IMR-90 (cell line): ENCODE measurements at regions not wholly inside any gene's neighbourhood (a gene's known extent, or its start where the extent isn't known, plus 50 kb on each side); places are given as distances from the start of the nearest gene placed in this dataset.

ENCODE experiments used
- BHLHE40 ChIP-seq: fragments of 150-350 bp; IDR thresholded peaks from 2 replicates; pipeline ENCODE4 v1.6.1; 2016; ENCODE audit warnings: mild to moderate bottlenecking, low read depth, low read length
- CEBPB ChIP-seq: IDR thresholded peaks from 2 replicates; pipeline ENCODE4 v1.6.1; 2012; ENCODE audit warnings: low read depth, low read length, improper control_type of control experiment
- ELK1 ChIP-seq: fragments of 150-350 bp; IDR thresholded peaks from 2 replicates; pipeline ENCODE4 v1.6.1; 2016; ENCODE audit warnings: low read depth, mild to moderate bottlenecking, low read length, moderate library complexity, borderline replicate concordance
- MAFK ChIP-seq: IDR thresholded peaks from 2 replicates; pipeline ENCODE4 v1.6.1; 2012; ENCODE audit warnings: low read depth, low read length, improper control_type of control experiment
- MAZ ChIP-seq: IDR thresholded peaks from 2 replicates; pipeline ENCODE4 v1.6.1; 2012; ENCODE audit warnings: low read depth, mild to moderate bottlenecking, low read length, improper control_type of control experiment, moderate library complexity, borderline replicate concordance
- MXI1 ChIP-seq: IDR thresholded peaks from 2 replicates; pipeline ENCODE4 v1.6.1; 2012; ENCODE audit warnings: low read depth, mild to moderate bottlenecking, low read length, moderate library complexity, borderline replicate concordance
- NFE2L2 ChIP-seq: fragments of 150-350 bp; IDR thresholded peaks from 2 replicates; pipeline ENCODE4 v1.6.1; 2016; ENCODE audit warnings: low read depth, mild to moderate bottlenecking, low read length
- POLR2A ChIP-seq: IDR thresholded peaks from 2 replicates; pipeline ENCODE4 v1.6.1; 2012; ENCODE audit warnings: mild to moderate bottlenecking, low read depth, low read length
- RAD21 ChIP-seq: IDR thresholded peaks from 2 replicates; pipeline ENCODE4 v1.6.1; 2012; ENCODE audit warnings: low read length, improper control_type of control experiment
- RFX5 ChIP-seq: IDR thresholded peaks from 2 replicates; pipeline ENCODE4 v1.8.0; 2012; ENCODE audit warnings: low read depth, mild to moderate bottlenecking, low read length, moderate library complexity
- SMC3 ChIP-seq: fragments of 150-350 bp; IDR thresholded peaks from 2 replicates; pipeline ENCODE4 v1.6.1; 2016; ENCODE audit warnings: low read depth, mild to moderate bottlenecking, antibody characterized with exemption, low read length, moderate library complexity
- USF2 ChIP-seq: fragments of 150-350 bp; IDR thresholded peaks from 2 replicates; pipeline ENCODE4 v1.6.1; 2017; ENCODE audit warnings: mild to moderate bottlenecking, antibody characterized with exemption, low read length, low read depth
- TF ChIP-seq, protein P1 (sequence below): conservative IDR thresholded peaks from 2 replicates; pipeline ENCODE4 v1.5.1; 2012; ENCODE audit warnings: mild to moderate bottlenecking, low read depth, low read length, improper control_type of control experiment

GRCh38 chr1:5125208-5125607 lies 470.8 kb downstream of the AJAP1 start:
- TF ChIP-seq, protein P1, sequence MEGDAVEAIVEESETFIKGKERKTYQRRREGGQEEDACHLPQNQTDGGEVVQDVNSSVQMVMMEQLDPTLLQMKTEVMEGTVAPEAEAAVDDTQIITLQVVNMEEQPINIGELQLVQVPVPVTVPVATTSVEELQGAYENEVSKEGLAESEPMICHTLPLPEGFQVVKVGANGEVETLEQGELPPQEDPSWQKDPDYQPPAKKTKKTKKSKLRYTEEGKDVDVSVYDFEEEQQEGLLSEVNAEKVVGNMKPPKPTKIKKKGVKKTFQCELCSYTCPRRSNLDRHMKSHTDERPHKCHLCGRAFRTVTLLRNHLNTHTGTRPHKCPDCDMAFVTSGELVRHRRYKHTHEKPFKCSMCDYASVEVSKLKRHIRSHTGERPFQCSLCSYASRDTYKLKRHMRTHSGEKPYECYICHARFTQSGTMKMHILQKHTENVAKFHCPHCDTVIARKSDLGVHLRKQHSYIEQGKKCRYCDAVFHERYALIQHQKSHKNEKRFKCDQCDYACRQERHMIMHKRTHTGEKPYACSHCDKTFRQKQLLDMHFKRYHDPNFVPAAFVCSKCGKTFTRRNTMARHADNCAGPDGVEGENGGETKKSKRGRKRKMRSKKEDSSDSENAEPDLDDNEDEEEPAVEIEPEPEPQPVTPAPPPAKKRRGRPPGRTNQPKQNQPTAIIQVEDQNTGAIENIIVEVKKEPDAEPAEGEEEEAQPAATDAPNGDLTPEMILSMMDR: no peak
- TF ChIP-seq RFX5: no peak
- TF ChIP-seq RAD21: no peak
- TF ChIP-seq MAFK: no peak
- TF ChIP-seq POLR2A: no peak
- TF ChIP-seq ELK1: no peak
- no peak for TF ChIP-seq USF2
- TF ChIP-seq MAZ: no peak
- no peak for TF ChIP-seq SMC3
- no peak for TF ChIP-seq MXI1
- no peak for TF ChIP-seq NFE2L2
- no peak for TF ChIP-seq BHLHE40
- TF ChIP-seq CEBPB: no peak
